COLO668 (cell line): ENCODE measurements at regions not wholly inside any gene's neighbourhood (a gene's known extent, or its start where the extent isn't known, plus 50 kb on each side); places are given as distances from the start of the nearest gene placed in this dataset.
"Not testable (repeated sequence)": the region's sequence is repeated elsewhere in the genome, so short reads cannot be mapped to it uniquely, and the experiment has no call there.

Source experiments
- DNase-seq: peaks from one replicate; lab custom pipeline; 2025; ENCODE audit not compliant: unreplicated experiment; lab: John Stamatoyannopoulos, UW

GRCh38 chrX:124690495-124690894, 344.1 kb downstream of the SH2D1A start:
- DNase-seq = no peak

- DNase-seq = no peak
These were observed 353.5 kb downstream of the SH2D1A start for GRCh38 chrX:124699876-124700275.

- DNase-seq = no peak
These were observed 371.2 kb downstream of the SH2D1A start for GRCh38 chrX:124717537-124717936.

- no peak for DNase-seq
These were observed 372.7 kb downstream of the SH2D1A start for GRCh38 chrX:124719060-124719459.

GRCh38 chrX:124720532-124720931, 374.2 kb downstream of the SH2D1A start:
- DNase-seq = no peak

GRCh38 chrX:124725502-124725901, 379.1 kb downstream of the SH2D1A start:
- no peak for DNase-seq

GRCh38 chrX:124726292-124726691, 379.9 kb downstream of the SH2D1A start:
- DNase-seq = no peak

GRCh38 chrX:124726881-124727280, 380.5 kb downstream of the SH2D1A start:
- no peak for DNase-seq

GRCh38 chrX:124736553-124737270, 390.3 kb downstream of the SH2D1A start:
- peak; percentile 30 for DNase-seq

- no peak for DNase-seq
These were observed 391.4 kb downstream of the SH2D1A start for GRCh38 chrX:124737771-124738170.

- DNase-seq = no peak
These were observed 400.9 kb downstream of the SH2D1A start for GRCh38 chrX:124747295-124747694.

- DNase-seq = no peak
These were observed 418.0 kb downstream of the SH2D1A start for GRCh38 chrX:124764354-124764753.

GRCh38 chrX:124769166-124769565, 422.8 kb downstream of the SH2D1A start:
- DNase-seq = no peak

GRCh38 chrX:124771292-124771691, 424.9 kb downstream of the SH2D1A start:
- DNase-seq = no peak

GRCh38 chrX:124788253-124788652, 441.9 kb downstream of the SH2D1A start:
- not testable (repeated sequence) for DNase-seq

- not testable (repeated sequence) for DNase-seq
These were observed 443.5 kb downstream of the SH2D1A start for GRCh38 chrX:124789874-124790273.

- DNase-seq = no peak
These were observed 445.2 kb downstream of the SH2D1A start for GRCh38 chrX:124791492-124792095.

- DNase-seq = no peak
These were observed 450.6 kb downstream of the SH2D1A start for GRCh38 chrX:124796989-124797388.

GRCh38 chrX:124804962-124805361, 458.6 kb downstream of the SH2D1A start:
- no peak for DNase-seq

- no peak for DNase-seq
These were observed 459.1 kb downstream of the SH2D1A start for GRCh38 chrX:124805486-124805885.

- no peak for DNase-seq
These were observed 467.7 kb downstream of the SH2D1A start for GRCh38 chrX:124814106-124814505.

- no peak for DNase-seq
These were observed 471.7 kb downstream of the SH2D1A start for GRCh38 chrX:124818033-124818432.

- no peak for DNase-seq
These were observed 472.4 kb downstream of the SH2D1A start for GRCh38 chrX:124818764-124819163.
